Stimulated activated naive CD8-positive, alpha-beta T cell treated with anti-CD3 and anti-CD28 coated beads, Interleukin-15, Interleukin-2, amounts not matched to agents 100 U/mL and 50 U/mL, for 24 hours (primary cell): ENCODE measurements at regions not wholly inside any gene's neighbourhood (a gene's known extent, or its start where the extent isn't known, plus 50 kb on each side); places are given as distances from the start of the nearest gene placed in this dataset.

ENCODE experiments used
- ATAC-seq: fragments of 150-1000 bp; cut with Tn5 transposase; one replicate; pipeline ENCODE4 v1.10.0; 2021
- DNase-seq: peaks from one replicate; pipeline ENCODE4 v3.0.0; 2021

DNA sequence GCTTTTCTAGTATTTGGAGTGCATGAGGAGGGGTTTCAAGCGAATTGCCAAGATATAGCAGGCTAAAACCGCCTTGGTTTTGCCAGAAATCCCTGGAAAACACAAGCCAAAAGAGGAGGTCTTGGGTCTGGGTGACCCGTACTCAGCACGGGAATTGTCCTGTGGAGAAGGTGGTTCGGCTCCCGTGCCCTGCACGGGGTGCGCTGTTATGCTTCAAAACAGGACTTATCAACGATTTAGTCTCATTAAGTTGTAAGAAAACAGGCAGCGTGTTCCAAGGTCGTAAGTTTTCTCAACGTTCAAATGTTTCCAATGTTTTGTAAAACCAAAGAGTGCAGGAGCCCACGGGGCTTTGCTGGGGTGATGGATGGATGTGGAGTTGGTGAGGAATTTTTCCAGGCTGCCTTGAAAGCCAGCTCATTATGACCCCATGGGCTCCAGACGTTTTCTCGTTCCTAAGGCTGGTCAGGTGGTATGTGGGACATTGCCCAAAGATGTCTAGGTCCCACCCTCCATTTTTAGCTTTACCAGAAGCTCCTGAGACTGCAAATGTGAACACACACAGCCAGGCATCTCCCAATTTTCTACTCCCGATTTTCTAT is 75.4 kb upstream of the CLDN14 start:
- no peak for DNase-seq
- ATAC-seq: no peak

GRCh38 chr21:36557316-36557715 is 77.4 kb upstream of the CLDN14 start:
- ATAC-seq (no peak), DNase-seq (no peak)

DNA sequence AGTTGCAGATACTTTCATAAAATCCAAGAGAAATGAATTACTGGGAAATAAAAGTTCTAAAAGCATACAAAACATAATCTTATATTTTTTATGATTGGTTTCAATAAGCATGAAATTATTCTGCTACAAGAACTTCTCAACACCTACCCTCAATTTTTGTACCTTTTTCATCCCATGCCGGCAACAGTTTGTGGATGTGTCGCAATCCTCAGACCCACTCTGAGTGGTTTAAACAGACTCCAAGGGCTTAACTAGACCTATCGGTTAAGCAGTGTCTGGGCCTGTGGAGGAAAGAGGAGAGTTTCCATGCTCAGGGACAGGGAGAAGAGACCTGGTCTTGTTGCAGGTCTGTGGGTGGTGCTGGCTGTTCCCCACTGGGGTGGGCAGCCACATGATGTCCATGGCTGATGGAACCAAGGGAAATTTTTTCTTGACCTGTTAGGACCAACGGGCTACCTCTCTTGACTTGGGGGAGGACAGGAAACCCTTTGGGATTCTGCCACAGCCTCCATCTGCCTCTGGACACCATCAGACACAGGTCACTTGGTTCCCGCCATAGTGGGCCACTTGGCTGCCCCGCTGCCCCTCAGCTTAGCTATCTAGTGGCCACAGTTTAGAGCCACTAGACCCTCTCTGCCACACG is 81.1 kb upstream of the CLDN14 start:
- DNase-seq: no peak
- no peak for ATAC-seq

DNA sequence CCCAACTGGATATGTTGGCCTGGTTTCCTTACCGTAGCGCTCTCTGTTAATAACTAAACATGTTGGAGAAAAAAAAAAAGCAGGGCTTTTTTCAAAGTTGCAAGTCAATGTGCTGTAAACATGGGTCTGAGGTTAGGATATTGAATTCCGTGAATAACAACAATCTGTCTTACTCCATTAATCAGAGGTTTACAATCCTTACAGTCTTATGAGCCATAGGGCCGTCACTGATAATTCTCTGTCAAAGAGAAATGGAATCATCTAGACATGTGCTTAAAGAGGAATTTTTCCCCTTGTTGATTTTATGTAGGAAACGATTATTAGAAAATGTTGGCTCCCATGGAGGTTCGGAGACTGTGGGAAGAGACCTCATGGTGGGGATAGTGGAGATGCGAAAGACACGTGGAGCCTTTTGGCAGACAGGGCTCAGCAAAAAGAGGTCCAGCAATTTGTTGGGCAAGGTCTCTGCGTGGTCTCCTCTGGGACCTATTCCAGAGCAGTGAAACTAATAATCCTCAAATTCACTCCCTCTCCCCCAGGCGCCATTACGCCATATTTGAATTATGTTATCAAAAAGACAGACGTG is 83.5 kb upstream of the CLDN14 start:
- ATAC-seq (no peak), DNase-seq (no peak)

DNA sequence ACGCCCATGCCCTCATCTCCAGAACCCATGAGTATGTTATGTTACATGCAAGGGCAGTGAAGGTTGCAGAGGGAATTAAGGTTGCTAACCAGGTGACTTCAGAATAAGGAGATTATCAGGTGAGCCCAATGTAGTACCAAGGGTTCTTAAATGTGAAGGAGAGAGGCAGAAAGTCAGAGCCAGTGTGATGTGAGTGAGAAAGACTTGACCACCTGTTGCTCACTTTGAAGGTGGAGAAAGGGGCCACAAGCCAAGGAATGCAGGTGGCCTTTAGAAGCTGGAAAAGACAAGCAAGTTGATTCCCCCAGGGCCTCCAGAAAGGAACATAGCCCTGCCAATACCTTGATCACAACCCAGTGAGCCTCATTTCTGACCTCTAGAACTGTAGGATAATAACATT is 84.7 kb upstream of the CLDN14 start:
- ATAC-seq: no peak
- DNase-seq: no peak

- no peak for DNase-seq
- ATAC-seq: no peak
Observed at GRCh38 chr21:36565540-36565939, 85.6 kb upstream of the CLDN14 start.

DNA sequence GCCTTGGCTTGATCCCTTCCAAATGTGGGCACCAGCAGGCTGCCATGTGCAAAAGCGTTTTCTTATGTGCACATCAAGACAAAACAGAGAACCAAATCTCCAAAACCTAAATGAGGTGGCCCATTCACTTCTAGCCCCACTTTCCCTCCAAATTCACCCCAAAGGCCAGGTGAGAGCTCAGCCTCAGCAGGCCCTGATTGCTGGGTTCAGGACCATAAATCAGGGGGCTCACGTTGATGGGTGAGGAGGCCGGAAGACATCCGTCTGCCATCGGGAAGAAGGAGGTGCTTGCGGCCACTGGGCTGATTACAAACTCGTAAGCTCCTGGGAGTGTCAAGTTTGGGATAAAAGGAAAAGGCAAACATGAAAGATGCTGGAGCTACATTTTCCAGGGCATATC is 86.7 kb upstream of the CLDN14 start:
- ATAC-seq (no peak), DNase-seq (no peak)

DNA sequence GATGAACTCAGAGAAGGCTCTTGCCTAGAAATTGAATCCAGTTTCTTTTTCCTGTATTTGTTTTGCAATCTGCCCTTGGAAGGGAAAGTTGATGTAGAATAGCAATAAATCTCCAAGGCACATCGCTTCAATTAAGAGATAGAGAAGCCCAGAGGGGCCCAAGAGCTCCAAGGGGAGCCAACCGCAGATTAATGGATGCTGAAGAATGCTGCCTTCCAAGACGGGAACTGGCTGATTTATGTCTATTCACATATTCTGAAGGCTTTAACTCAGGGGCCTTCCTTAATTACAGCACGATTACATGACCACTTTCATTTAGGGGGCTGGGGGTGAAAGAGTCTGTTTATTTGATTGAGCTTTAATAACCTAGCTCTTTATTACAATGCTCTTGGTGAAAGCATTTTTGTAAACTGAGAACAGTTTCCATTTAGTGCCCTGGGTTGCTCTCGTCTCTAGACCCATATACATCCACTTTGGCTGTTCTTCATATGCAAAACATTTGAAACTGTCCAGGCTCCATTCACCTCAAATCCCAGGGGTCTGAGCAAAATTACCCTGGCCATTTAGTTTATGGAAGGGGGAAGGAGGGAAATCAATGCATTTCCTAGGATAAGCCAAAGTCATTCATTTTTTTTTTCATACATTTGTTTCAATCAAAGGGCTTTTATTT is 87.4 kb upstream of the CLDN14 start:
- ATAC-seq (no peak), DNase-seq (no peak)

DNA sequence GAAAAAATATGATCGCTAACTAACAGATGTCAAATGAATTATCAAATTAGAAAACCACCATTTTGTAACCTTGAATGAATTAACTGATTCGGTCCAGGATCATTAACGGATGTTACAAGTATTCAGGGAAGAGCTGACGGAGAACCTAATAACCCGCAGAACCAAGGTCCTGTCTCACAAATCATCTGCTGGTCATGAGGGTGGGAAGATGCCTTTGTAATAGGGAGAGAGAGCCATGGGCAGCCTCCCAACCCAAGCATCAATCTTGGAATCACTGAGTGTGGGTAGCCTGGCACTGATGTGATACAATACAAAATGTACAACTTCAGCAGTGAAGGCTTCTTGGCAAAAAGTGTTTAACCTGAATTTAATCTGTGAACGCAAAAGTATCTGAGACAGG is 89.6 kb upstream of the CLDN14 start:
- DNase-seq (no peak), ATAC-seq (no peak)

- ATAC-seq (no peak), DNase-seq (no peak)
Observed at GRCh38 chr21:36571556-36571955, 91.6 kb upstream of the CLDN14 start.

GRCh38 chr21:36572039-36572438 is 92.1 kb upstream of the CLDN14 start:
- DNase-seq: no peak
- no peak for ATAC-seq

GRCh38 chr21:36575306-36575705 is 95.4 kb upstream of the CLDN14 start:
- no peak for DNase-seq
- no peak for ATAC-seq

- DNase-seq (no peak), ATAC-seq (no peak)
Observed at GRCh38 chr21:36576441-36576840, 96.5 kb upstream of the CLDN14 start.

DNA sequence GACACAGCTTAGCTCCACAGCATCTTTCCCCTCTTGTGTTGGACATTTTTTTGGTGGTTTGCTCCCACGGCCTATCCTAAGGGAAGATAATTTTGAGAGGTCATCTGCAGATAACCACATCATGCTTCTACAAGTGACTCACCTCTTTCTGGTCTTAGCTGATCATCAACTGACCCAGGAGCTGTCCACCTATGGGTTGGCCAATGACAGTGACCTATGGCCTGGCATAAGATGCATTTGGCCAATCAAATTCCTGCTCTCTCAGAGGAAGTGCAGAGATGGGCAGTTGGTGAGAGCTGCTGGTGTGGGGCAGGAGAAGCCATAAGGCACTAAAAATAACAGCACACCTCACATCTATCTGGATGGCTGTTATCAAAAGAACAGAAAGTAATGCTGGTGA is 100.0 kb upstream of the CLDN14 start:
- DNase-seq (no peak), ATAC-seq (no peak)

- DNase-seq (no peak), ATAC-seq (no peak)
Observed at GRCh38 chr21:36582271-36582670, 102.3 kb upstream of the CLDN14 start.

GRCh38 chr21:36583591-36583990 is 103.7 kb upstream of the CLDN14 start:
- no peak for DNase-seq

GRCh38 chr21:36584980-36585940 is 105.3 kb upstream of the CLDN14 start:
- ATAC-seq (no peak), DNase-seq (no peak)

More at GRCh38 chr21:36583591-36583990, 103.7 kb upstream of the CLDN14 start:
- no peak for ATAC-seq

GRCh38 chr21:36587388-36587787 is 107.5 kb upstream of the CLDN14 start:
- ATAC-seq: peak; percentile 21
- no peak for DNase-seq

DNA sequence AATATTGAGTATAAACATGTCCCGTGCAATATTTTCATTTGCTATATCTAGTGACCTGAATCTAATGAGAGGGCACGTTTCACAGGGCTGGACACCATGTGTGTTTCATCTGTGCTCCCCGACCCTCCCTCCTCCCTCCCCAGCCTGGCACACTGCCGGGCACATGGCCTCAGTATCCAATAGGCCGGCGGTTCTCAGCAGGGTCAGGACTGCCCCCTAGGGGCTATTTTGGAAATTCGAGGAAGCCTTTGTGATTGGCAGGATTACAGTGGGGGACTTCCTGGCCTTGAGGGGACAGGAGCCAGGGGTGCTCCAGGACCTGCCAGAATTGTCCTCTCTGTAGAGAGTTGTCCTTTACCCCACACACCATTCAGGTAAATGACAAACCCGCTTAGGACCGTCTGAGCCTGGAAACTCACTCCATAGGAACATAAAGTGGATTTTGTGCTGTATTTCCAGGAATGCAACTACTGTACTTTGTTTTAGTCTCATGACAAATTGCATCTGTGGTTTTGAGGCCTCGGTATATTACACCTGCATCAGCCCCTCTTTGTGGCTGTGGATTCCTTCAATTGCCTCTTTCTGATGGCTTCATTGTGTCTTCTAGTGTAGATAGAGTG is 109.5 kb upstream of the SIM2 start:
- peak; percentile 53 for DNase-seq
- ATAC-seq: peak; percentile 63

DNA sequence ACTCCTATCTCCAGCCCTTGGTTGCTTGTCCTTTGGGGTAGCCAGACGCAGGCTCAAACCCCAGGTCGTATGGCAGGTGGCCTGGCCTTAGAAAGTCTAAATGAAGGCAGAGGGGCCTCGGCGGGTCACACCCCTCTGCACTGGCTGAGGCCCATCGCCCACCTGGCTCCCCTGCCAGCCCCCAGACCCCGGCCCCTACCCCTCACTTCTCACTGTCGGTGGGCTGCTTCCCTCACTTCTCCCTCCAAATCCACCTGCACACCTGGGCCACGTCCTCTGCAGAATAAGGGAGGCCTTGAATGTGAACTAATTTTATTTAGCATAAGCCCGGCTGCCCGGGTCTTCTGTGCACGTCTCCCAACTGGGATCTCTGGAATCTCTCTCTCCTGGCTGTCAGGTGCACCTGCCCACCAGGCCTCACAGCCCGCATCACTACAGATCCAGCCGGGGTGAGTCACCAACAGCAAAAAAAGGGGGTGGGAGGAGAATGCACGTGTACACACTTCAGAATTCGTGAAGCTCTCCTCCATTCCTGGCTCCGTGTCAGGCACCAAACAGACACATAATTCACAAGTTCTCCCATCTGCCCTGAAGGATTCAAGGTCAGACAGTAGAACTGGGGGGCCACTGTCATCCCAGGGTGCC is 107.5 kb upstream of the SIM2 start:
- DNase-seq (no peak), ATAC-seq (no peak)

DNA sequence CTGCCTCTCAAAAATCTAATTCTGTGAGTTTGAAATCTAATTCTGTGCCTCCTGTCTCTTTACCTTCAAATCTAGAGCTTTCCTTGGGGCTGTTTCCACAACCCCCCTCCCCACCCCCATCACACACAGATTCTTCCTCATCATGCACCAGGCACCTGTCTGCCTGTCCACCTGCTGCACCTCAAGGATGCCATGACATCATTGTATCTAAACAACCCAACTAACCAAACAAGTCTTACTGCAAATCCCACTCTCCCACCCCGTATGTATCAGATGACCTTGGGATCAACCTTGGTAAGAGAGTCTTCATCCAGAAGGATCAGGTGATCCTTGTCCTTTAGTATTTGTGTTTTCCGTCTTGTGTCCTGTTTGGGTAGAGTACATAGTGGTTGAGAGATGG is 102.7 kb upstream of the SIM2 start:
- ATAC-seq (no peak), DNase-seq (no peak)
